ENCODE measurements at regions not wholly inside any gene's neighbourhood (a gene's known extent, or its start where the extent isn't known, plus 50 kb on each side); places are given as distances from the start of the nearest gene placed in this dataset.
"Not testable (repeated sequence)": the region's sequence is repeated elsewhere in the genome, so short reads cannot be mapped to it uniquely, and the experiment has no call there.

DNA sequence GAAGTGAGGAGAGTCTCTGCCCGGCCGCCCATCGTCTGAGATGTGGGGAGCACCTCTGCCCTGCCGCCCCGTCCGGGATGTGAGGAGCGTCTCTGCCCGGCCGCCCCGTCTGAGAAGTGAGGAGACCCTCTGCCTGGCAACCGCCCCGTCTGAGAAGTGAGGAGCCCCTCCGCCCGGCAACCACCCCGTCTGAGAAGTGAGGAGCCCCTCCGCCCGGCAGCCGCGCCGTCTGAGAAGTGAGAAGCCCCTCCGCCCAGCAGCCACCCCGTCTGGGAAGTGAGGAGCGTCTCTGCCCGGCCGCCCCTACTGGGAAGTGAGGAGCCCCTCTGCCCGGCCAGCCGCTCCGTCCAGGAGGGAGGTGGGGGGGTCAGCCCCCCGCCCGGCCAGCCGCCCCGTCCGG lies 55.2 kb upstream of the CFAP126 start:
- not testable (repeated sequence) for H3K36me3 ChIP-seq (ENCODE audit: insufficient read depth, low read length); H3K9ac ChIP-seq (ENCODE audit: low read depth, low read length); H3K4me1 ChIP-seq (ENCODE audit: insufficient read depth, low read length); H3K9me3 ChIP-seq (ENCODE audit: control insufficient read depth, insufficient read depth, low read length)

DNA sequence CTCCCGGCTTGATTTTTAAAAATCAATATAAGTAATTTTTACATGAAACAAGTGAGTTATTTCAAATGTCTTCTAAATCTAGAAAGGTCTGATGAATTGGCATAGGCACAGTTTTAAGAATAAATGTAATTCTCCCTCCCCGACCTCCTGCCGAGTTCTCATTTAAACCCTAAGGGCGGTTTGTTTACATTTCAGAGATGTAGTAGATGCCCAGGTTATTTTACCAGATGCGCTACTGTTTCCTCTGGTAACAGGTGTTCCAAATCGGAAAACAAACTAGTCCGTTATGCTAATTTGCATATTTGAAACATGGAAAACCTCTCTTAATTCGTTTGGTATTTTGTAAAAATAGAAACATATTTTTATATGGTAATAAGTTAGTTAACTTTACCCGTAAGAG lies 53.8 kb upstream of the CFAP126 start:
- Histone ChIP-seq H3K9me3 (ENCODE audit: control insufficient read depth, insufficient read depth, low read length) (no peaks in the 10 kb centered on the region), H3K4me1 (ENCODE audit: insufficient read depth, low read length) (no peaks in the 10 kb centered on the region), H3K9ac (ENCODE audit: low read depth, low read length) (peak overlapping the region; percentile 46; the same call in 1 of the 2 replicates), H3K36me3 (ENCODE audit: insufficient read depth, low read length) (no peaks in the 10 kb centered on the region)

- no peaks in the 10 kb centered on the region for H3K9me3 ChIP-seq (ENCODE audit: control insufficient read depth, insufficient read depth, low read length)
- H3K9ac ChIP-seq (ENCODE audit: low read depth, low read length) = peak overlapping the region; percentile 46; the same call in 1 of the 2 replicates
- no peaks in the 10 kb centered on the region for H3K4me1 ChIP-seq (ENCODE audit: insufficient read depth, low read length)
- no peaks in the 10 kb centered on the region for H3K36me3 ChIP-seq (ENCODE audit: insufficient read depth, low read length)
These were observed 53.2 kb upstream of the CFAP126 start for GRCh38 chr1:161420763-161421455.

- H3K36me3 ChIP-seq (ENCODE audit: insufficient read depth, low read length); H3K9ac ChIP-seq (ENCODE audit: low read depth, low read length); H3K4me1 ChIP-seq (ENCODE audit: insufficient read depth, low read length): not testable (repeated sequence)
These were observed 49.9 kb upstream of the CFAP126 start for GRCh38 chr1:161417536-161417935.

More at GRCh38 chr1:161417536-161417935, 49.9 kb upstream of the CFAP126 start:
- not testable (repeated sequence) for H3K9me3 ChIP-seq (ENCODE audit: control insufficient read depth, insufficient read depth, low read length)

All from ES-I3 (cell line).